OCI-LY1 (cell line): ENCODE measurements at regions not wholly inside any gene's neighbourhood (a gene's known extent, or its start where the extent isn't known, plus 50 kb on each side); places are given as distances from the start of the nearest gene placed in this dataset.

Experiments used
- H2AFZ ChIP-seq: fragments of 200-600 bp; sonication (generic), shearing (Covaris generic); 2 replicates; pipeline ENCODE4 v1.6.0; 2014; ENCODE audit warnings: antibody characterized with exemption, mild to moderate bottlenecking, low read length
- H3F3A ChIP-seq: fragments of 200-600 bp; sonication (generic), shearing (Covaris generic); 2 replicates; pipeline ENCODE4 v1.6.0; 2014; ENCODE audit warnings: mild to moderate bottlenecking, antibody characterized with exemption, low read length, moderate library complexity; ENCODE audit not compliant: insufficient read depth
- H3K27ac ChIP-seq: fragments of 200-600 bp; sonication (generic); 2 replicates; pipeline ENCODE4 v1.5.1; 2014; ENCODE audit warnings: low read length, mixed run types, mild to moderate bottlenecking, low read depth; ENCODE audit not compliant: poor library complexity, severe bottlenecking
- H3K27me3 ChIP-seq: fragments of 200-600 bp; sonication (generic); 2 replicates; pipeline ENCODE4 v1.6.0; 2014; ENCODE audit warnings: antibody characterized with exemption, mild to moderate bottlenecking, low read length, moderate library complexity; ENCODE audit not compliant: insufficient read depth
- H3K36me3 ChIP-seq: fragments of 200-600 bp; sonication (generic); 2 replicates; pipeline ENCODE4 v1.6.1; 2014; ENCODE audit warnings: mild to moderate bottlenecking, antibody characterized with exemption, low read length, moderate library complexity, mixed read lengths; ENCODE audit not compliant: insufficient read depth
- H3K4me1 ChIP-seq: fragments of 200-600 bp; sonication (generic); 2 replicates; pipeline ENCODE4 v1.5.1; 2014; ENCODE audit warnings: mild to moderate bottlenecking, low read length, moderate library complexity; ENCODE audit not compliant: insufficient read depth, severe bottlenecking
- H3K4me2 ChIP-seq: fragments of 200-600 bp; sonication (generic), shearing (Covaris generic); 2 replicates; pipeline ENCODE4 v1.6.1; 2014; ENCODE audit warnings: low read length
- H3K4me3 ChIP-seq: fragments of 200-600 bp; sonication (generic); 2 replicates; pipeline ENCODE4 v1.5.1; 2014; ENCODE audit warnings: low read length, low read depth, mild to moderate bottlenecking, mixed read lengths; ENCODE audit not compliant: poor library complexity, severe bottlenecking
- H3K79me2 ChIP-seq: fragments of 200-600 bp; shearing (Covaris generic); 2 replicates; pipeline ENCODE4 v1.6.1; 2016; ENCODE audit warnings: mixed run types, low read length, mixed read lengths; ENCODE audit not compliant: insufficient read depth
- H3K9ac ChIP-seq: fragments of 200-600 bp; sonication (generic), shearing (Covaris generic); 2 replicates; pipeline ENCODE4 v1.6.1; 2014; ENCODE audit warnings: mild to moderate bottlenecking, low read length, mixed read lengths
- H3K9me2 ChIP-seq: fragments of 200-600 bp; sonication (generic), shearing (Covaris generic); 2 replicates; pipeline ENCODE4 v1.6.1; 2014; ENCODE audit warnings: low read depth, mild to moderate bottlenecking, low read length, mixed read lengths
- H3K9me3 ChIP-seq: fragments of 200-600 bp; shearing (Covaris generic); 2 replicates; pipeline ENCODE4 v1.6.1; 2014; ENCODE audit warnings: low read length, mixed read lengths
- H4K20me1 ChIP-seq: fragments of 200-600 bp; sonication (generic), shearing (Covaris generic); 2 replicates; pipeline ENCODE4 v1.6.0; 2016; ENCODE audit warnings: mild to moderate bottlenecking, low read length; ENCODE audit not compliant: insufficient read depth
- EZH2 ChIP-seq: fragments of 200-600 bp; sonication (generic), shearing (Covaris generic); IDR thresholded peaks from 2 replicates; pipeline ENCODE4 v1.8.0; 2017; ENCODE audit warnings: borderline replicate concordance, mixed run types, mild to moderate bottlenecking, antibody characterized with exemption, low read length, moderate library complexity, mixed read lengths
- TF ChIP-seq, protein P1 (sequence below): fragments of 200-600 bp; sonication (generic), shearing (Covaris generic); IDR thresholded peaks from 2 replicates; pipeline ENCODE4 v1.5.1; 2017; ENCODE audit warnings: mild to moderate bottlenecking, antibody characterized with exemption, low read length, moderate library complexity, mixed read lengths

DNA sequence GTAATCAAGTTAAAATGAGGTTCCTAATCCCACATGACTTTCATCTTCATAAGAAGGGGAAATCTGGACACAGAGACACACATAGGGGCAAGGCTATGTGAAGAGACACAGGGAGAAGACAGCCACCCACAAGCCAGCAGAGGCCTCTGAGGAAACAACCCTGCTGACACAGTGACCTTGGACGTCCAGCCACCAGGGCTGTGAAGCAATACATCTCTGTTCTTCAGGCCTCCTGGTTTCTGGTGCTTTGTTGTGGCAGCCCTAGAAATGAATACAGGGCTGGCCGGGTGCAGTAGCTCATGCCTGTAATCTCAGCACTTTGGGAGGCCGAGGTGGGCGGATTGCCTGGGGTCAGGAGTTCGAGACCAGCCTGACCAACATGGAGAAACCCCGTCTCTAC, 183.9 kb downstream of the CXCL12 start:
- TF ChIP-seq, protein P1, sequence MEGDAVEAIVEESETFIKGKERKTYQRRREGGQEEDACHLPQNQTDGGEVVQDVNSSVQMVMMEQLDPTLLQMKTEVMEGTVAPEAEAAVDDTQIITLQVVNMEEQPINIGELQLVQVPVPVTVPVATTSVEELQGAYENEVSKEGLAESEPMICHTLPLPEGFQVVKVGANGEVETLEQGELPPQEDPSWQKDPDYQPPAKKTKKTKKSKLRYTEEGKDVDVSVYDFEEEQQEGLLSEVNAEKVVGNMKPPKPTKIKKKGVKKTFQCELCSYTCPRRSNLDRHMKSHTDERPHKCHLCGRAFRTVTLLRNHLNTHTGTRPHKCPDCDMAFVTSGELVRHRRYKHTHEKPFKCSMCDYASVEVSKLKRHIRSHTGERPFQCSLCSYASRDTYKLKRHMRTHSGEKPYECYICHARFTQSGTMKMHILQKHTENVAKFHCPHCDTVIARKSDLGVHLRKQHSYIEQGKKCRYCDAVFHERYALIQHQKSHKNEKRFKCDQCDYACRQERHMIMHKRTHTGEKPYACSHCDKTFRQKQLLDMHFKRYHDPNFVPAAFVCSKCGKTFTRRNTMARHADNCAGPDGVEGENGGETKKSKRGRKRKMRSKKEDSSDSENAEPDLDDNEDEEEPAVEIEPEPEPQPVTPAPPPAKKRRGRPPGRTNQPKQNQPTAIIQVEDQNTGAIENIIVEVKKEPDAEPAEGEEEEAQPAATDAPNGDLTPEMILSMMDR = no peak
- TF ChIP-seq EZH2 = no peak
- Histone ChIP-seq H3K9me3 (no peaks in the 10 kb centered on the region), H3K4me2 (no peak overlapping the region), H3F3A (no peaks in the 10 kb centered on the region), H3K36me3 (no peaks in the 10 kb centered on the region), H4K20me1 (no peaks in the 10 kb centered on the region), H3K27me3 (no peaks in the 10 kb centered on the region), H3K9me2 (no peaks in the 10 kb centered on the region), H3K4me3 (no peak overlapping the region), H3K27ac (no peak overlapping the region), H2AFZ (no peak overlapping the region), H3K79me2 (no peaks in the 10 kb centered on the region), H3K4me1 (no peaks in the 10 kb centered on the region), H3K9ac (no peak overlapping the region)

DNA sequence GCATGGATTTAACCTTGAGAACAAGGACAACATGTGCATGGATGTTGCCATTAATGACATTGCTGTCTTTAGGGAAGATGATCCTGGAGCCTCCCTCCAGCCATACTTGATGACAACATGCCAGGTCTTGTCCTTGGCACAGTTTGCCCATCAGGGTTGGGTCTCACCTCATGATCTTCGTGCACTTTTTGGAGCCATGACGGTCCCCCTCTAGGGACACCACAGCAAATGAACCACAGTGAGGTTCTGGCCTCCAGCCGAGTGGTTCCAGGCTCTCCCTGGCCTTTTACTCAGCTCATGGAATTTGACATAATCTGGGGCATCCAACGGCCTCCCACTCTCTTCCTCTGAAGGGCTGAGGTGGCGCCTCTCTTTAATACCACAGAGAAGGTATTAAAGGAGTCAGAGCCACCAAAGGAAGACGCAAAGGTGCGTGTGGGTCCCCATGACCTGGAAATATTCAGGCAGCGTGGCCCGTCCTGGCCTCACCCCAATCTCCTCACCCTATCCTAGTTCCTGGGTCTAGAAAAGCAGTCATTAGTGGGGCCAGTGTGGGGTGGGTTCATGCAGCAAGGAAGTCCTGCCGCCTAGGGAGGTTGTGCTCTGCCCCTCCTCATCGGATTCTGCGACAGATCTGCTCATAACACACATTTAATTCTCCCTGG, 184.8 kb downstream of the CXCL12 start:
- Histone ChIP-seq H3K36me3 (no peaks in the 10 kb centered on the region), H3K27me3 (no peaks in the 10 kb centered on the region)

GRCh38 chr10:44199267-44199666, 185.6 kb downstream of the CXCL12 start:
- Histone ChIP-seq H3K9me3 (no peaks in the 10 kb centered on the region), H3K27ac (no peak overlapping the region), H3K9ac (no peak overlapping the region), H3K36me3 (no peaks in the 10 kb centered on the region), H3K9me2 (no peaks in the 10 kb centered on the region), H3K4me1 (no peaks in the 10 kb centered on the region), H3K79me2 (no peaks in the 10 kb centered on the region), H3K27me3 (no peaks in the 10 kb centered on the region), H3K4me3 (no peak overlapping the region), H3F3A (no peaks in the 10 kb centered on the region), H4K20me1 (no peaks in the 10 kb centered on the region), H3K4me2 (no peak overlapping the region), H2AFZ (no peak overlapping the region)
- no peak for TF ChIP-seq EZH2
- TF ChIP-seq, protein P1 = no peak

More for the DNA sequence above, 184.8 kb downstream of the CXCL12 start:
- Histone ChIP-seq H3K4me3 (no peak overlapping the region), H4K20me1 (no peaks in the 10 kb centered on the region), H3K9me2 (no peaks in the 10 kb centered on the region), H3K4me1 (no peaks in the 10 kb centered on the region), H2AFZ (no peak overlapping the region), H3K9me3 (no peaks in the 10 kb centered on the region), H3K79me2 (no peaks in the 10 kb centered on the region), H3K4me2 (no peak overlapping the region), H3K27ac (no peak overlapping the region), H3K9ac (no peak overlapping the region), H3F3A (no peaks in the 10 kb centered on the region)
- TF ChIP-seq EZH2 = no peak
- TF ChIP-seq, protein P1 = no peak
